HEK293T (cell line): ENCODE measurements at regions not wholly inside any gene's neighbourhood (a gene's known extent, or its start where the extent isn't known, plus 50 kb on each side); places are given as distances from the start of the nearest gene placed in this dataset.

ENCODE experiments used
- ARNT ChIP-seq: fragments of 450-650 bp; IDR thresholded peaks from 2 replicates; pipeline ENCODE4 v1.6.1; 2017; ENCODE audit warnings: mild to moderate bottlenecking
- BHLHE40 ChIP-seq: fragments of 450-650 bp; IDR thresholded peaks from 2 replicates; pipeline ENCODE4 v1.6.1; 2016; ENCODE audit warnings: mild to moderate bottlenecking, moderate library complexity, borderline replicate concordance
- ELF4 ChIP-seq: fragments of 450-650 bp; IDR thresholded peaks from 2 replicates; pipeline ENCODE4 v1.6.1; 2017; ENCODE audit warnings: antibody characterized with exemption
- FOXK2 ChIP-seq: fragments of 450-650 bp; IDR thresholded peaks from 2 replicates; pipeline ENCODE4 v1.6.1; 2016; ENCODE audit warnings: mild to moderate bottlenecking
- FOXM1 ChIP-seq: fragments of 450-650 bp; IDR thresholded peaks from 2 replicates; pipeline ENCODE4 v1.6.1; 2017; ENCODE audit warnings: mild to moderate bottlenecking, borderline replicate concordance
- HDGF ChIP-seq: fragments of 450-650 bp; IDR thresholded peaks from 2 replicates; pipeline ENCODE4 v1.6.1; 2017; ENCODE audit warnings: antibody characterized with exemption, borderline replicate concordance
- L3MBTL2 ChIP-seq: fragments of 450-650 bp; conservative IDR thresholded peaks from 2 replicates; pipeline ENCODE4 v1.6.1; 2016; ENCODE audit warnings: mild to moderate bottlenecking
- LEF1 ChIP-seq: fragments of 450-650 bp; IDR thresholded peaks from 2 replicates; pipeline ENCODE4 v1.6.1; 2017; ENCODE audit warnings: mild to moderate bottlenecking, borderline replicate concordance
- NFRKB ChIP-seq: fragments of 450-650 bp; IDR thresholded peaks from 2 replicates; pipeline ENCODE4 v1.6.1; 2016; ENCODE audit warnings: mild to moderate bottlenecking, moderate library complexity
- PKNOX1 ChIP-seq: fragments of 450-650 bp; IDR thresholded peaks from 2 replicates; pipeline ENCODE4 v1.6.1; 2016
- SP1 ChIP-seq: fragments of 450-650 bp; IDR thresholded peaks from 2 replicates; pipeline ENCODE4 v1.6.1; 2017
- SUZ12 ChIP-seq: fragments of 450-650 bp; IDR thresholded peaks from 2 replicates; pipeline ENCODE4 v1.6.1; 2016; ENCODE audit warnings: mild to moderate bottlenecking
- TARDBP ChIP-seq: fragments of 450-650 bp; IDR thresholded peaks from 2 replicates; pipeline ENCODE4 v1.6.1; 2016
- ZNF384 ChIP-seq: fragments of 450-650 bp; IDR thresholded peaks from 2 replicates; pipeline ENCODE4 v1.6.1; 2016

DNA sequence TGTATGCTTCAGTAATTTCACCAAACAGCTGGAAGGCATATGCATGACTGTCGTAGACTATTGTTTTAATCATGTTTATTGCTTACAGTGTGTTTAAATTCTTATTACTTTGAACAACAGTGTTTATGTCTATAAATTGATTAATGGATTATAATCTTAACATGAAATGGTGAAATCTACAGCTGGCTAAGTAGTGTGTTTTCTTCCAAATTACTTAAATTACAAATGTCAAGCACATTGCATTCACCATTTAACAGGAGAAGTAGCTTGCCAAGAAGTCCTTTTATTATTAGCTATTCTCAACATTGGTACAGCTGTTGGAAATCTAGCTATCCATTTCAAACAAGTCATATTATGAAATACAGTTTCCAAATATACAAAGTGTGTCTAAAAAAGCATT is 849.3 kb upstream of the PCDH10 start:
- TF ChIP-seq FOXK2 (no peak), FOXM1 (no peak), ARNT (no peak), BHLHE40 (no peak), NFRKB (no peak), TARDBP (no peak), SP1 (no peak), ELF4 (no peak), LEF1 (no peak), PKNOX1 (no peak), SUZ12 (no peak), ZNF384 (no peak), HDGF (no peak), L3MBTL2 (no peak)
